Adrenal gland (tissue), 5 donors: ENCODE measurements at regions not wholly inside any gene's neighbourhood (a gene's known extent, or its start where the extent isn't known, plus 50 kb on each side); places are given as distances from the start of the nearest gene placed in this dataset.

Source experiments
- CTCF ChIP-seq, 6 experiments: fragments of 450-650 bp in 4 of 6; fragments of 200-600 bp in 2 of 6; sonication (generic) in 1 of 6; IDR thresholded peaks; 1 replicate in 5 of 6; 2 replicates in 1 of 6; pipeline versions ENCODE4 v1.5.1 to v1.8.0; 2016 to 2021; ENCODE audit warnings: antibody characterized with exemption in 6 of 6, mild to moderate bottlenecking in 2 of 6, moderate library complexity in 1 of 6
- POLR2A ChIP-seq, 2 donors: fragments of 450-650 bp; IDR thresholded peaks; one replicate each; pipeline ENCODE4 v1.6.1; 2017; ENCODE audit warnings: antibody characterized with exemption in 2 of 2, mild to moderate bottlenecking in 2 of 2, moderate library complexity in 1 of 2
- donor health status: DM: no; HTN: no; CAD: no.

- TF ChIP-seq CTCF (IDR thresholded peaks at IDR 0.05) (no peak), POLR2A (IDR thresholded peaks at IDR 0.05) (no peak)
These were observed 123.2 kb upstream of the FAM9C start for GRCh38 chrX:13167481-13168231.
